DND-41 (cell line): ENCODE measurements at regions not wholly inside any gene's neighbourhood (a gene's known extent, or its start where the extent isn't known, plus 50 kb on each side); places are given as distances from the start of the nearest gene placed in this dataset.
"Not testable (repeated sequence)": the region's sequence is repeated elsewhere in the genome, so short reads cannot be mapped to it uniquely, and the experiment has no call there.

Experiments
- ATAC-seq: fragments of 200-7000 bp; cut with Tn5 transposase; 3 replicates; pipeline ENCODE4 v1.9.1; 2021; ENCODE audit warnings: low read depth; ENCODE audit not compliant: insufficient read depth
- DNase-seq: peaks from one replicate; pipeline ENCODE4 v3.0.0-alpha.2; 2020
- H2AFZ ChIP-seq: 2 replicates; pipeline ENCODE4 v1.6.0; 2012; ENCODE audit warnings: low read depth, low read length
- H3K27ac ChIP-seq: 2 replicates; pipeline ENCODE4 v1.5.1; 2012; ENCODE audit warnings: low read length, inconsistent platforms
- H3K27me3 ChIP-seq: fragments of 200-600 bp; sonication (generic); 2 replicates; pipeline ENCODE4 v1.6.0; 2012; ENCODE audit warnings: low read length, mild to moderate bottlenecking, inconsistent platforms; ENCODE audit not compliant: insufficient read depth, poor library complexity
- H3K36me3 ChIP-seq: 2 replicates; pipeline ENCODE4 v1.5.1; 2012; ENCODE audit warnings: low read length, inconsistent platforms; ENCODE audit not compliant: insufficient read depth
- H3K4me1 ChIP-seq: 2 replicates; pipeline ENCODE4 v1.5.1; 2012; ENCODE audit warnings: mild to moderate bottlenecking, low read length; ENCODE audit not compliant: insufficient read depth
- H3K4me2 ChIP-seq: 2 replicates; pipeline ENCODE4 v1.6.0; 2012; ENCODE audit warnings: mild to moderate bottlenecking, moderate library complexity, low read length, inconsistent platforms; ENCODE audit not compliant: insufficient read depth
- H3K4me3 ChIP-seq, 2 experiments: fragments of 200-600 bp in 1 of 2; shearing (Covaris generic) in 1 of 2; 2 replicates each; pipeline ENCODE4 v1.5.1; 2012 to 2016; ENCODE audit warnings: inconsistent platforms in 2 of 2, low read length in 2 of 2, mild to moderate bottlenecking in 2 of 2, low read depth in 1 of 2, moderate library complexity in 1 of 2
- H3K79me2 ChIP-seq: 2 replicates; pipeline ENCODE4 v1.6.0; 2012; ENCODE audit warnings: low read length, inconsistent platforms; ENCODE audit not compliant: insufficient read depth
- H3K9ac ChIP-seq: 2 replicates; pipeline ENCODE4 v1.6.0; 2012; ENCODE audit warnings: low read depth, mild to moderate bottlenecking, inconsistent platforms, low read length, moderate library complexity
- H3K9me3 ChIP-seq: 2 replicates; pipeline ENCODE4 v1.5.1; 2012; ENCODE audit warnings: low read length, moderate library complexity, mild to moderate bottlenecking, inconsistent platforms; ENCODE audit not compliant: insufficient read depth, severe bottlenecking
- H4K20me1 ChIP-seq: 2 replicates; pipeline ENCODE4 v1.6.0; 2012; ENCODE audit warnings: low read length; ENCODE audit not compliant: insufficient read depth
- EZH2 ChIP-seq: IDR thresholded peaks from 3 replicates; pipeline ENCODE4 v1.6.1; 2012; ENCODE audit warnings: borderline replicate concordance, low read depth, mild to moderate bottlenecking, moderate library complexity, low read length, inconsistent platforms; ENCODE audit not compliant: severe bottlenecking
- TF ChIP-seq, protein P1 (sequence below): IDR thresholded peaks from 2 replicates; pipeline ENCODE4 v1.5.1; 2012; ENCODE audit warnings: borderline replicate concordance, low read length, moderate library complexity, mild to moderate bottlenecking; ENCODE audit not compliant: poor library complexity, severe bottlenecking; ENCODE audit errors: extremely low read depth

DNA sequence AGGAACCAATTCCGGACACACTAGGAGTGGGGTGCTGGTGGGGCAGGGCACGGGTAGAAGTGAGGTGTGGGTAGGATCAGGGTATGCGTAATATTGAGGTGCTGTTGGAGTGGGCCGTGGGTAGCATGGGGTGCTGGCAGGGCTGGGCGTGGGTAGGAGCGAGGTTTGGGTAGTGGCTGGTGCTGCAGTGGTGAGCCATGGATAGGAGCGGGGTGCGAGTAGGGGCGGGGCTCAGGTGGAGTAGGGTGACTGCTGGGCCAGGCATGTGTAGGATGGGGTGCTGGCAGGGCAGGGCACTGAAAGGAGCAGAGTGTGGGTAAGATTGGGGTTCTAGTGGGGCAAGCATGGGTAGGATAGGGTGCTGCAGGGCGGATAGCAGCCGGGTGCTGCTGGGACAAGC, 114.2 kb upstream of the DUSP22 start:
- H3K27me3 ChIP-seq: peaks cover 7% of the 10 kb centered on the region
- H3K9me3 ChIP-seq: no peaks in the 10 kb centered on the region
- H3K4me1 ChIP-seq: no peaks in the 10 kb centered on the region
- H3K4me3 ChIP-seq: no peak overlapping the region
- H4K20me1 ChIP-seq: no peaks in the 10 kb centered on the region
- H3K4me2 ChIP-seq: no peak overlapping the region
- no peak overlapping the region for H3K27ac ChIP-seq
- DNase-seq (no peak), ATAC-seq (no peak)
- H3K79me2 ChIP-seq: no peaks in the 10 kb centered on the region
- no peak for TF ChIP-seq EZH2
- TF ChIP-seq, protein P1, sequence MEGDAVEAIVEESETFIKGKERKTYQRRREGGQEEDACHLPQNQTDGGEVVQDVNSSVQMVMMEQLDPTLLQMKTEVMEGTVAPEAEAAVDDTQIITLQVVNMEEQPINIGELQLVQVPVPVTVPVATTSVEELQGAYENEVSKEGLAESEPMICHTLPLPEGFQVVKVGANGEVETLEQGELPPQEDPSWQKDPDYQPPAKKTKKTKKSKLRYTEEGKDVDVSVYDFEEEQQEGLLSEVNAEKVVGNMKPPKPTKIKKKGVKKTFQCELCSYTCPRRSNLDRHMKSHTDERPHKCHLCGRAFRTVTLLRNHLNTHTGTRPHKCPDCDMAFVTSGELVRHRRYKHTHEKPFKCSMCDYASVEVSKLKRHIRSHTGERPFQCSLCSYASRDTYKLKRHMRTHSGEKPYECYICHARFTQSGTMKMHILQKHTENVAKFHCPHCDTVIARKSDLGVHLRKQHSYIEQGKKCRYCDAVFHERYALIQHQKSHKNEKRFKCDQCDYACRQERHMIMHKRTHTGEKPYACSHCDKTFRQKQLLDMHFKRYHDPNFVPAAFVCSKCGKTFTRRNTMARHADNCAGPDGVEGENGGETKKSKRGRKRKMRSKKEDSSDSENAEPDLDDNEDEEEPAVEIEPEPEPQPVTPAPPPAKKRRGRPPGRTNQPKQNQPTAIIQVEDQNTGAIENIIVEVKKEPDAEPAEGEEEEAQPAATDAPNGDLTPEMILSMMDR: no peak
- H3K9ac ChIP-seq: no peak overlapping the region
- H3K36me3 ChIP-seq: no peaks in the 10 kb centered on the region
- no peak overlapping the region for H2AFZ ChIP-seq

DNA sequence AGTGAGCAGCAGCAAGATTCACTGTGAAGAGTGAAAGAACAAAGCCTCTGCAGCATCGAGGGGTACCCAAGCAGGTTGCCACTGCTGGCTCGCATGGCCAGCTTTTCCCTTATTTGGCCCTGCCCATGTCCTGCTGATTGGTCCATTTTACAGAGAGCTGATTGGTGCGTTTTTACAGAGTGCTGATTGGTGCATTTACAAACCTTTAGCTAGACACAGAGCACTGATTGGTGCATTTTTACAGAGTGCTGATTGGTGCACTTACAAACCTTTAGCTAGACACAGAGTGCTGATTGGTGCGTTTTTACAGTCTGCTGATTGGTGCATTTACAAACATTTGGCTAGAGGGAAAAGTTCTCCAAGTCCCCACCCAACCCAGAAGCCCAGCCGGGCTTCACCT, 113.4 kb upstream of the DUSP22 start:
- ATAC-seq, DNase-seq, H3K79me2 ChIP-seq, H4K20me1 ChIP-seq, H3K9ac ChIP-seq, H3K4me1 ChIP-seq, H3K27me3 ChIP-seq, H3K9me3 ChIP-seq, H3K4me2 ChIP-seq, H3K27ac ChIP-seq, H2AFZ ChIP-seq, H3K36me3 ChIP-seq, H3K4me3 ChIP-seq: not testable (repeated sequence)

DNA sequence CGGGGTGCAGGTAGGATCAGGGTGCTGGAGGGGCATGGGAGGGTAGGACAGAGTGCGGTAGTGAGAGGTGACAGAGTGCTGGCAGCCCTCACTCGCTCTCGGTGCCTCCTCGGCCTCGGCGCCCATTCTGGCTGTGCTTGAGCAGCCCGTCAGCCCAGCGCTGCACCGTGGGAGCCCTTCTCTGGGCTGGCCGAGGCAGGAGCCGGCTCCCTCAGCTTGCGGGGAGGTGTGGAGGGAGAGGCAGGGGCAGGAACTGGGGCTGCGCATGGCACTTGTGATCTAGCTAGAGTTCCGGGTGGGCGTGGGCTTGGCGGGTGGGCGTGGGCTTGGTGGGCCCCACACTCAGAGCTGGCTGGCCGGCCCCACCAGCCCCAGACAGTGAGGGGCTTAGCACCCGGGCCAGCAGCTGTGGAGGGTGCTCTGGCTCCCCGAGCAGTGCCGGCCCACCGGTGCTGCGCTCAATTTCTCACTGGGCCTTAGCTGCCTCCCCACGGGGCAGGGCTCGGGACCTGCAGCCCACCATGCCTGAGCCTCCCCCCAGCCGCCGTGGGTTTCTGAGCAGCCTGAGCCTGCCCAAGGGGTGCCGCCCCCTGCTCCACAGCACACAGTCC, 112.8 kb upstream of the DUSP22 start:
- H3K36me3 ChIP-seq: no peaks in the 10 kb centered on the region
- H3K9ac ChIP-seq: no peak overlapping the region
- H4K20me1 ChIP-seq: no peaks in the 10 kb centered on the region
- no peak overlapping the region for H3K4me2 ChIP-seq
- H3K4me1 ChIP-seq: no peaks in the 10 kb centered on the region
- H3K27ac ChIP-seq: no peak overlapping the region
- peaks cover 7% of the 10 kb centered on the region for H3K27me3 ChIP-seq
- ATAC-seq (no peak), DNase-seq (no peak)
- H3K9me3 ChIP-seq: no peaks in the 10 kb centered on the region
- no peak for TF ChIP-seq EZH2
- TF ChIP-seq, protein P1: no peak
- H2AFZ ChIP-seq: no peak overlapping the region
- H3K4me3 ChIP-seq: no peak overlapping the region
- no peaks in the 10 kb centered on the region for H3K79me2 ChIP-seq

DNA sequence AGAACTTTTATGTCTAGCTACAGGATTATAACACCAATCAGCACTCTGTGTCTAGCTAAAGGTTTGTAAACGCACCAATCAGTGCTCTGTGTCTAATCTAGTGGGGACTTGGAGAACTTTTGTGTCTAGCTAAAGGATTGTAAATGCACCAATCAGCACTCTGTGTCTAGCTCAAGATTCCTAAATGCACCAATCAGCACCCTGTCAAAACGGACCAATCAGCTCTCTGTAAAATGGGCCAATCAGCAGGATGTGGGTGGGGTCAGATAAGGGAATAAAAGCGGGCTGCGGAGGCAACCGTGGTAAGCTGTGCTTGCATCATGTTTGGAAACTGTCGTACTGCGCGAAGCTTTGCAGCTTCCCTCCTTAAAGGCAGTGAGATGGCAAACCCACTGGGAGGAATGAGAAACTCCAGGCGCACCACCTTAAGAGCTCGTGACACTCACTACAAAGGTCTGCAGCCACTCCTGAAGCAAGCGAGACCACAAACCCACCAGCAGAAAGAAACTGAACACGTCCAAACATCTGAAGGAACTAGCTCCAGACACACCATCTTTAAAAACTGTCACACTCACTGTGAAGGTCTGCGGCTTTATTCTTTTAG, 112.1 kb upstream of the DUSP22 start:
- not testable (repeated sequence) for H3K9ac ChIP-seq, H2AFZ ChIP-seq, H3K4me3 ChIP-seq, H4K20me1 ChIP-seq, H3K4me1 ChIP-seq, H3K9me3 ChIP-seq, H3K4me2 ChIP-seq, H3K79me2 ChIP-seq, H3K27me3 ChIP-seq, H3K36me3 ChIP-seq, H3K27ac ChIP-seq
- ATAC-seq (peak; percentile 67), DNase-seq (peak; percentile 25)
